ENCODE measurements at regions not wholly inside any gene's neighbourhood (a gene's known extent, or its start where the extent isn't known, plus 50 kb on each side); places are given as distances from the start of the nearest gene placed in this dataset.
"Not testable (repeated sequence)": the region's sequence is repeated elsewhere in the genome, so short reads cannot be mapped to it uniquely, and the experiment has no call there.

GRCh38 chr1:5812295-5812694 lies 179.9 kb downstream of the NPHP4 start:
- no peak for DNase-seq

GRCh38 chr1:5811419-5811818 lies 180.8 kb downstream of the NPHP4 start:
- DNase-seq, result no peak

- DNase-seq, result no peak
Observed at GRCh38 chr1:5810553-5811270, 181.5 kb downstream of the NPHP4 start.

DNA sequence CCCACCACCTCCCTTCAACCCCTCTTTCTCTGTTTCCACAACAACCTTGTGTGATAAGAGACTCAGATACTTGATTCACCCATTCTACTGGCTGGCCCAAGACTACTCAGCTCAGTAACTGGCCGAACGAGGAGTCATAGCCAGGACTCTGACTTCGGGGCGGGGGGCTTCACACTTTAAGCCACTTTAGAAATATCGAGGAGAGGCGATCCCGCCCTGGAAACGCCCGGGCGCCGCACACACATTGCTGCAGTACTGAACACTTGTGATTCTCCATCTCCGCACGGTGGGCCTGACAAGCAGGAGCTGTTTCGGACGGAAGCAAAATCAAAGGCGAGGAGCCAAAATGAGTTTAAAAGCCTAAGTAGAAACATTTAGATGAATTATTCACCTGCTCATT lies 182.1 kb downstream of the NPHP4 start:
- DNase-seq, result no peak

DNA sequence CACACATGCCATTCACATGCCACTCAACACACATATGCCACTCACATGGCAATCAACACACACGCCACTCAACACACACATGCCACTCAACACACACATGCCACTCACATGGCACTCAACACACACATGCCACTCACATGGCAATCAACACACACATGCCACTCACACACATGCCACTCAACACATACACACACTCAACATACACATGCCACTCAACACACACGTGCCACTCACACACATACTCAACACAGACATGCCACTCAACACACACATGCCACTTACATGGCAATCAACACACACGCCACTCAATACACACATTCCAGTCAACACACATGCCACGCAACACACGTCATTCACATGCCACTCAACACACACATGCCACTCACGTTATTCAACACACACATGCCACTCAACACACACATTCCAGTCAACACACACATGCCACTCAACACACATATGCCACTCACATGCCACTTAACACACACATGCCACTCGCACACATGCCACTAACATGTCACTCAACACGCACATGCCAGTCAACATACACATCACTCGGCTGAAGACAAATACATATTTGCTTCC lies 182.9 kb downstream of the NPHP4 start:
- DNase-seq, result no peak

- DNase-seq, result no peak
Observed at GRCh38 chr1:5803851-5804250, 188.4 kb downstream of the NPHP4 start.

- DNase-seq, result no peak
Observed at GRCh38 chr1:5802606-5803005, 189.6 kb downstream of the NPHP4 start.

- no peak for DNase-seq
Observed at GRCh38 chr1:5798904-5799303, 193.3 kb downstream of the NPHP4 start.

- DNase-seq, result no peak
Observed at GRCh38 chr1:5798151-5798730, 194.0 kb downstream of the NPHP4 start.

- no peak for DNase-seq
Observed at GRCh38 chr1:5796028-5796427, 196.2 kb downstream of the NPHP4 start.

- DNase-seq, result no peak
Observed at GRCh38 chr1:5794279-5794678, 197.9 kb downstream of the NPHP4 start.

DNA sequence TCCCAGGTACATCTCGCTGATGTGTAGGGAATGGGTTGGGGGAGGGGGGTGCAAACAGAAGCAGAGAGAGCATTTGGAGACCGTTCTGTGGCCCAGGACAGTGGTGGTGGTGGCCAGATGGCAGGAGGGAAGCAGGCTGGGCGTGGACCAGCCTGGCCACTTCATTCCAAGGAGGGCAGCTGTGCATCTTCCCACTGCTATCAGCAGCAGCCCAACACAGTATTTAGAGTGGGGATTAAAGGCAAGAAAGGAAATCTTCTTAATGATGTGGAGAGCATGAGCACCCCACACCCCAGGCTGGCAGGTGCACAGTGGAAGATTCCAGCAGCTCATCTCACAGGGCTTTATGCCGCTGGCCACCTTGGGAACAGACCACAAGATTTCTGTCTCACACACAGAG lies 198.7 kb downstream of the NPHP4 start:
- DNase-seq, result no peak

GRCh38 chr1:5781079-5781478 lies 211.1 kb downstream of the NPHP4 start:
- DNase-seq, result no peak

GRCh38 chr1:5780324-5780716 lies 211.9 kb downstream of the NPHP4 start:
- DNase-seq, result no peak

- DNase-seq, result no peak
Observed at GRCh38 chr1:5779608-5780323, 212.5 kb downstream of the NPHP4 start.

DNA sequence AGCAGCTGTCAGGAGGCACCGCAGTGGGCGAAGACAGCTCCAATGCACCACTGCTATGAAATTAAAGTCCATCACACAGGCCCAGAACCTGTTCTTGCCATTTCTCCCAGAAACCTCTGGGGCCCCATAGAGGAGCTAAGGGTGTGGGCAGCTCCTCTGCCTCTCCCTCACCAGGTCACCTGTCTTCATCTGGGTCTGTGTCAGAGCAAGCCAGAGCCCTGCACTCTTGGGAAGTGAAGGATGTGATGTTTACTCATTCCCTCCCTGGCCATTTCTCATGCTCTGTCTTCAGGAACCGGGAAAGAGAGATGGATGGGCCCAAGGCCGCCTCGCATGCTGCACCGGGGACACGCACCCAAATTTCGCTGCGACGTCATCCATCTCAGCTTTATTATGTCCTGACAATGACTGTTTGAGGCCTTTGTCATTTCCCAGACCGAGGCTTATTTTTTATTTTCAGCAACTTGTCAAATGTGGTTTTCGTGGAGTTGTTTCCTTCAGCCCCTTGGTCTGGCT lies 216.1 kb downstream of the NPHP4 start:
- no peak for DNase-seq

- DNase-seq, result no peak
Observed at GRCh38 chr1:5774019-5774418, 218.2 kb downstream of the NPHP4 start.

DNA sequence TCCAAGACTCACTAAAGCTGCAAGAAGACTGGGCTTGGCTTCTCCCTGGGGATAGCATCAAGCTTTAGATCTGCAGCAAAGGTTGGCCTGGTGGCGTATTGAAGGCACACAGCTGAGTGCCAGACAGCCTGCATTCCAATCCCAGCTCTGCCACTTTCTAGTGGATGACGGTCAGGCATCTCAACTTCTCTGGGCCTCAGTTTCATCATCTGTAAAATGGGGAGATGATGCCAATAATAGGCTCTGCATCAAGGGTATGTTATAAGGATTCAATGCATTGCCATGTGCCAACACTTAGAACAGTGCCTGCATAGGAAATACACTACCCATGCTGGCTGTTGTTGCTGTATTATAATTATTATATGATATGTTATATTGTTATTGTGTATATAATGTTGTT lies 220.4 kb downstream of the NPHP4 start:
- no peak for DNase-seq

DNA sequence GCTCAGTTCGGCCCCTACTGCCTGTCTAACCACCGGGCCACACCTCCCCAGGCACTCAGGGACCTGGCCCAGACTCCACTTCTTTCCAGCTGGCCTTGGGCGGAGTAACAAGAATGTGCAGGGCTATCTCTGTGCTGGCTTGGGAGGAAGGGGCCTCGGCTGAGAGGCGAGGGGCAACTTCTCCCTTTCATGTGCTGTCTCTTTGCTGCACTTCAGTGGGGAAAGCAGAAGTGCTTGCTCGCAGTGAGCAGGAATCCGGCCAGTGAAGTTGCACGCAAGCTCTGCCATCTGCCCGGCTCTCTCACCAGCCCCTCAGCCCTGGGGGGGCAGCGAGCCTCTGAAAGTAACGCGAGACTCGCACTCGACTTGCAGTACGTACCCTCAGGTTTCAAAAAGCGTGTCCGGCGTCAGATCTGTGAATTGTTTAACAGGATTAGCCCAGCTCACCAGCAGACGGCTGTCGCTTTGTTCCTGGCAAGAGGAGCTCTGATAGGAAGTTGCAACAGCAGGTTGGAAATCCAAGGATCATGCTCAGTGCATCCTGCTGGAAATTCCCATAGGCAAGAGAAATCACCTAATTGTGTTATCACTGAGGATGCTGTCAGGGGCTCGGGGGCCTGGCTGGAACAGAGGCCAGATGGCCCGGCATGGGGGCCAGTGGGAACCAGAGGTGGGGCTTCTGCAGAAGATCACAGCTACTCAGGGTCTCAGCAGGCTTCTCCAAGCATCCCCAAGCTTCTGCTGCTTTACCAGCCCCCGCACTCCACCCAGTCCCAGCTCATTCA lies 221.1 kb downstream of the NPHP4 start:
- peak; percentile 1 for DNase-seq

DNA sequence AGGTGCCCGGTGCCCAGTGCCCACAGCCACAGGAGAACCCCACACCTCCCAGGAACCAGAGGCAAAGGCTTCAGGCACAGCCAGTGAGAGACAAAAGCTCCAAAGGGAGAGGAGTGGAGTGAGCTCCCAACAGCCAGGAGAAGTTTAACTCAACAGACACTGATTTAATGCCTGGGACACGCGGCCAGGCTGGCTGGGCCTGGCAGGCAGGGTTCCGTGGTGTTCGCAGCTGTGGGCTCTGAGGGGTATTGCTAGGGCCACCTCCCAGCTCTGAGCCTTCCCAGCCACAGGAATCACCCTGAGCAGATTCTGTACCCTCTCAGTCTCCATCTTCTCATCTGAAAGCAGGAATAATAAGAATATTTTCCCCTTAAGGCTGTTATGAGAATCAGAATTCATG lies 222.5 kb downstream of the NPHP4 start:
- no peak for DNase-seq

- DNase-seq, result no peak
Observed at GRCh38 chr1:5769146-5769545, 223.1 kb downstream of the NPHP4 start.

DNA sequence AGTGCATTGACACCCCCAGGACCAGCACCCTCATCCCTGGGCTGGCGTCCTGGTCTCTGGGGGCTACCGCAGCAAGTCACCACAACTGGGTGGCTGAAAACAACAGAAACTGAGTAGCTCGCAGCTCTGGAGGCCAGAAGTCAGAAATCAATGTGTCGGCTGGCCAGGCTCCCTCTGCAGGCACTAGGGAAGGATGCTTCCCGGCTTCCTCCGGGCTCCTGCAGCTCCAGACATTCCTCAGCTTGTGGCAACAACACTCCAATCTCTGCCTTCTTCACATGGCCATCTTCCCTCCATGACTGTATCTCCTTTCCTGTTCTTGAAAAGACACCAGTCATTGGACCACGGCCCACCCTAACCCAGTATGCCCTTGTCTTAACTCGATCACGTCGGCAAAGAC lies 224.2 kb downstream of the NPHP4 start:
- no peak for DNase-seq

- DNase-seq, result not testable (repeated sequence)
Observed at GRCh38 chr1:5766996-5767395, 225.2 kb downstream of the NPHP4 start.

All from inflammatory macrophage treated with lipopolysaccharide for 1 hour (primary cell).